ENCODE measurements at regions not wholly inside any gene's neighbourhood (a gene's known extent, or its start where the extent isn't known, plus 50 kb on each side); places are given as distances from the start of the nearest gene placed in this dataset.

GRCh38 chr3:189563853-189564563, 67.2 kb upstream of the TP63 start:
- peak; percentile 15 for DNase-seq

DNA sequence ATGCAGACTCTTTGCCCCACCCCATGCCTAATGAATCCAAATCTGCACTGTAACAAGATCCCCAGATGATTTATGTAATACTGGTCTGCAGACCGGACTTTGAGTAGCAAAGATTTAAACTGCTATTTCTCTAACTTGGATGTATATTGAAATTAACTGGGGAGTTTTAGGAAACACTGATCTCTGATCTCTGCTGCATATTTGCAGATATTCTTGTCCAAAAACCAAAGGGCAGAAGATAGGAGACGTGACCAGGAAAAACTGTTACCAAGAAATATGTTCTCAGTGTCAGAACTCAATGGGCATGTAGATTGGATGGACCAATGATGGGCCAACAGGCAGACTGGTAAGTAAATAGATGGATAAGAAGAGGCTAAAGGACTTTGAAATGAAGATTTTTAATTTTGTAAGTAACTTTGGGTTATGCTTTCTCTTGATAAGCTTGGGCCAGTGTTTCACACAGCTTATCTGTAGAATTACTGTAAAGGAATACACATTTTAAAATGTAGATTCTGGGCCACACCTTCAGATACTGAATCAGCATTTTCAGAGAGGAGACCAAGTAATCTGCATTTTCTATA, 64.5 kb upstream of the TP63 start:
- no peak for DNase-seq

- DNase-seq, result no peak
These were observed 63.9 kb upstream of the TP63 start for GRCh38 chr3:189567322-189567721.

GRCh38 chr3:189567766-189568420, 63.3 kb upstream of the TP63 start:
- no peak for DNase-seq

DNA sequence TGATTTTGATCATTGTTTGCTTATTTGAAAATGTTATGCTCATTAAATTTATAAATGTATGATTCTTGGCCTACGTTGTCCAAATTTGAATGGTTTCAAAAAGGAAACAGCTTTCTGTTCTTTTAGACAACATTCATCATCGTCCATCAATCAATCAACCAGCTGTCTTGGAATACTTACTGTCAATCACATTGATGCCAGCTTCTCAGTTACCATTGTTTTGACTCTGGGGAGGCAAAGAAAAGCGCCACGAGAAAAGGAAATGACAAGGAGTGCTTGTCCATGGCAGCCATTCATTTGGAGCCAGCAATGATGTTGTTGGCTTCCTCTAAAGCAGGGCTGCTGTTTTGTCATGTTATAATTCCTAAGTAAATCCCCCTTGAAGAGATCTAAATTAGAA, 62.2 kb upstream of the TP63 start:
- DNase-seq, result no peak

GRCh38 chr3:189569473-189569872, 61.7 kb upstream of the TP63 start:
- DNase-seq, result no peak

DNA sequence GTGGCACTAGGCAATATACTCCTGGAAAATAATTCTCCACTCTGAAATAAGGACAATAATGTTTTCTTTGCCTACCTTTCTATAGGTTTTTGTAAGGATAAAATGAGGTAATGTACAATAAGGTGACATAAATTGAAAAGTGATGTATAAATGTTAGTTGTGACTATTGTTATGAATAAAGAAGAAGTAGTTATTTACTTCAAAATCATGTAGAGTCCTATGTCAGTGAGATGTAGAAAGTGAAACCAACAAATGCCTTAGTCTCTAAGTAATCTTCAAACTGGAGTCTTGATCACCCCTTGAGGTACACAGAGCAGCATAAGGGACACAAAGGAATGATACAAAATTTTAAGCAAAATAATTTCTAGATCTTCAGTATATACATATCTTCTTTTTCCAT, 60.3 kb upstream of the TP63 start:
- no peak for DNase-seq

DNA sequence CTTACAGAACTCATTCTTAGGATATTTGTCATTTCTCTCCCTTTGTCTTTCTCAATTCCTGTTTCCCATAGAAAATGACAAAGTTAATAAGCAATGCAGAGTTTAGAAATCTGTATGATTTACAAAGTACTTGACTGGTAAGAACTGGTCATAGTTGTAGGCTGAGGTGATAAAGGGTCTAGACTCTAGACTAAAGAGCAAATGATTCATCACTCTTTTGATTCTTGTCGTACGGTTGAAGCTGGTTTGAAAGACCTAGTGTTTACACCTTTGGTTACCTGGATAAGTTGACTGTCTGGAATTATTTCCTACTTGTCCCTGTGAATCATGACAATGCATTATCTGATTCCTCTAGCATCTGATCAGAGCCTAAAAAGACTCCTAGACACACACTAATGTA, 58.9 kb upstream of the TP63 start:
- DNase-seq, result no peak

- no peak for DNase-seq
These were observed 58.2 kb upstream of the TP63 start for GRCh38 chr3:189573004-189573403.

DNA sequence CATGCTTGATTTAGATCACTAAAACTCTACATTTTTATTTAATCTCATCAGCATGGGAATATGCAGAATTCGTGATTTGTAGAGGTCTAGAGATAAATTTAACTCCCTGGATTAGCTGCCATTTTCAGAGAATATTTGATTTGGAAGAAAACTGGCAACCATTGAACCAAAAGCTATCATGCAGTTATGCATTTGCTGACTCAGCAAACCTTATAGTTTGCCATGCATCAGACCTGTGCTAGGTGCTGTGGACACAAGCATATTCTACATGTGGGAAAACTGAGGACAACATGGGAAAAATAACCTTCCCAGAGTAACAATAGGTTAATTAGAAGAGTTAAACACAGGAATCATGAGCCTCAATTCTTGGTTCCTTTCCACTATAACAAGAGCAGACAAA, 54.7 kb upstream of the TP63 start:
- DNase-seq, result no peak

DNA sequence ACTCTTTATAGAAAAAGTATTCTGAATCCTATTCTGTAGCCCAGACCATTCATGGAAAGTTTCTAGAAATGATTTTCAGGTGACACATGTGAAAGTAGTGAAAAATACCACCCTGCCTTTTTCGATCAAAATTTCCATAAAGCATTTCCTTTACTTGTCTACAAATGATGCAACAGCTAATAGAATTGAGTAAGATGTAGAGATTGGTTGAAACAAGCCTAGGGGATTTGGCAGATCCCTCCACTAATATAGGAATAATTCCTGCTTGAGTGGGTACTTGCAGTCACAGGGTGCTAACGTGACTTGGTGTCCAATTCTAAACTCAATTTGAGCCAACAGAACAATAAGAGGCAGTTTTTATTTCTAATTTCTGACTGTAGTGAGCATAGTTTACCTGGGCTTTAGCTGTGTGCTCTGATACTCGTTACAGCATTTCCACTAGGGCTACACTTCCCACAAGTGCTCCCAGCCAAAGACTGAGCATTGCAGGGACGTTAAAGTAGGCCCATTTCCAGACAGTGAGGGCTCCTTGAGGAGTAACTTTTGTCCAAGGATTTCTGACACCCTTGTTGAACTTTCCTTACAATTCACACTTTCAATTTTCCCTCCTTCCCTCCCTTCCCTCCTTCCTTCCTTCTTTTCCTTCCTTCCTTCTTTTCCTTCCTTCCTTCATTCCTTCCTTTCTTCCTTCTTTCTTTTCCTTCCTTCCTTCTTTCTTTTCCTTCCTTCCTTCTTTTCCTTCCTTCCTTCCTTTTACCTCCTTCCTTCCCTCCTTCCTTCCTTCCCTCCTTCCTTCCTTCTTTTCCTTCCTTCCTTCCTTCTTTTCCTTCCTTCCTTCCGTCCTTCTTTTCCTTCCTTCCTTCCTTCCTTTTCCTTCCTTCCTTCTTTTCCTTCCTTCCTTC, 53.9 kb upstream of the TP63 start:
- no peak for DNase-seq

DNA sequence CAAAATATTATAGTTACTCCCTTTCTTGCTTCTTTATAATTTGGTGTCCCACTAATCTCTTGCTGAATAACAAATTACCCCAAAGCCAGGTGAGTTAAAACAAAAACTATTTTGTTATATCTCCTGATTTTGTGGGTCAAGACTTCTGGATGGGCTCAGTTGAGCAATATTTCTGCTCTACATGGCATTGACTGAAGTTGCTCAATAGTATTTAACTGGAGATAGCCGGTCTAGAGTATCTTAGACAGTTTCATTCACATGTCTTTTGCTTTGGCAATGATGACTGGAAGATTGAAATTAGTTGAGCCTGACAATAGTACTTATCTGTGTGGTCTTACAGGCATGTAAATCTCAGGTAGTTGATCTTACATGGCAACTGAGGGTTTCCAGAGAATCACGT, 51.0 kb upstream of the TP63 start:
- DNase-seq, result no peak

All from NCI-H526 treated with DMSO at 0.1 percent for 48 hours (cell line).